ENCODE measurements at regions not wholly inside any gene's neighbourhood (a gene's known extent, or its start where the extent isn't known, plus 50 kb on each side); places are given as distances from the start of the nearest gene placed in this dataset.

- no peak for TF ChIP-seq CTCF (IDR thresholded peaks at IDR 0.05; ENCODE audit: low read depth, low read length, missing input control)
- TF ChIP-seq REST (IDR thresholded peaks at IDR 0.05) = no peak
- TF ChIP-seq HNF4A (conservative IDR thresholded peaks at IDR 0.05) = no peak
These were observed 409.3 kb upstream of the SPTLC3 start for GRCh38 chr20:12599494-12599893.
